HG03039 (cell line): ENCODE measurements at regions not wholly inside any gene's neighbourhood (a gene's known extent, or its start where the extent isn't known, plus 50 kb on each side); places are given as distances from the start of the nearest gene placed in this dataset.
A peak's percentile ranks its signal among the peaks of the same experiment; 100 is the strongest.

ENCODE experiments used
- ATAC-seq: cut with Tn5 transposase; IDR thresholded peaks from one replicate; pipeline ENCODE4 v1.9.1; 2021; ENCODE audit warnings: mild to moderate bottlenecking, moderate library complexity; ENCODE audit not compliant: unreplicated experiment

- no peak for ATAC-seq
These were observed 206.9 kb upstream of the PHYHIPL start for GRCh38 chr10:58969576-58969975.

- ATAC-seq = no peak
These were observed 206.1 kb upstream of the PHYHIPL start for GRCh38 chr10:58970160-58970915.

- ATAC-seq = no peak
These were observed 205.2 kb upstream of the PHYHIPL start for GRCh38 chr10:58971211-58971610.

GRCh38 chr10:58971796-58972491, 204.5 kb upstream of the PHYHIPL start:
- no peak for ATAC-seq

GRCh38 chr10:58972576-58973234, 203.7 kb upstream of the PHYHIPL start:
- no peak for ATAC-seq

GRCh38 chr10:58973235-58973595, 203.2 kb upstream of the PHYHIPL start:
- no peak for ATAC-seq

- ATAC-seq = no peak
These were observed 200.2 kb upstream of the PHYHIPL start for GRCh38 chr10:58976254-58976653.

GRCh38 chr10:58979711-58980110, 196.7 kb upstream of the PHYHIPL start:
- no peak for ATAC-seq

GRCh38 chr10:58980826-58981415, 195.5 kb upstream of the PHYHIPL start:
- ATAC-seq = no peak

- ATAC-seq = no peak
These were observed 194.6 kb upstream of the PHYHIPL start for GRCh38 chr10:58981846-58982245.

- ATAC-seq = no peak
These were observed 193.8 kb upstream of the PHYHIPL start for GRCh38 chr10:58982470-58983239.

- no peak for ATAC-seq
These were observed 191.2 kb upstream of the PHYHIPL start for GRCh38 chr10:58985216-58985615.

GRCh38 chr10:58989486-58990039, 186.9 kb upstream of the PHYHIPL start:
- no peak for ATAC-seq

GRCh38 chr10:58990693-58991092, 185.8 kb upstream of the PHYHIPL start:
- no peak for ATAC-seq

- no peak for ATAC-seq
These were observed 184.6 kb upstream of the PHYHIPL start for GRCh38 chr10:58991856-58992255.

GRCh38 chr10:58992830-58993460, 183.5 kb upstream of the PHYHIPL start:
- ATAC-seq = no peak

- ATAC-seq = peak; percentile 51
These were observed 182.8 kb upstream of the PHYHIPL start for GRCh38 chr10:58993480-58994221.

- ATAC-seq = no peak
These were observed 182.0 kb upstream of the PHYHIPL start for GRCh38 chr10:58994226-58995057.
